ENCODE measurements at regions not wholly inside any gene's neighbourhood (a gene's known extent, or its start where the extent isn't known, plus 50 kb on each side); places are given as distances from the start of the nearest gene placed in this dataset.

GRCh38 chrX:40880712-40881111 lies 145.4 kb upstream of the MED14 start:
- Histone ChIP-seq H3K9ac (ENCODE audit: low read length) (no peak overlapping the region), H3K4me2 (ENCODE audit: low read length) (no peak overlapping the region), H3K9me3 (ENCODE audit: low read length) (no peaks in the 10 kb centered on the region), H3K4me3 (ENCODE audit: low read depth, low read length, poor library complexity, severe bottlenecking) (no peak overlapping the region), H4K20me1 (ENCODE audit: insufficient read depth, low read length) (no peaks in the 10 kb centered on the region), H3K79me2 (ENCODE audit: insufficient read depth, low read length) (no peaks in the 10 kb centered on the region), H3K27me3 (ENCODE audit: insufficient read depth, low read length) (no peaks in the 10 kb centered on the region), H3F3A (ENCODE audit: insufficient read depth, low read length) (no peaks in the 10 kb centered on the region), H3K36me3 (ENCODE audit: insufficient read depth, low read length) (no peaks in the 10 kb centered on the region), H3K27ac (ENCODE audit: low read depth, low read length, poor library complexity, severe bottlenecking) (no peak overlapping the region), H3K4me1 (ENCODE audit: insufficient read depth, low read length, severe bottlenecking) (no peaks in the 10 kb centered on the region), H3K9me2 (ENCODE audit: low read depth, low read length) (no peaks in the 10 kb centered on the region), H2AFZ (ENCODE audit: low read length) (no peak overlapping the region)
- no peak for TF ChIP-seq EZH2 (IDR thresholded peaks at IDR 0.05; ENCODE audit: borderline replicate concordance, low read length)

DNA sequence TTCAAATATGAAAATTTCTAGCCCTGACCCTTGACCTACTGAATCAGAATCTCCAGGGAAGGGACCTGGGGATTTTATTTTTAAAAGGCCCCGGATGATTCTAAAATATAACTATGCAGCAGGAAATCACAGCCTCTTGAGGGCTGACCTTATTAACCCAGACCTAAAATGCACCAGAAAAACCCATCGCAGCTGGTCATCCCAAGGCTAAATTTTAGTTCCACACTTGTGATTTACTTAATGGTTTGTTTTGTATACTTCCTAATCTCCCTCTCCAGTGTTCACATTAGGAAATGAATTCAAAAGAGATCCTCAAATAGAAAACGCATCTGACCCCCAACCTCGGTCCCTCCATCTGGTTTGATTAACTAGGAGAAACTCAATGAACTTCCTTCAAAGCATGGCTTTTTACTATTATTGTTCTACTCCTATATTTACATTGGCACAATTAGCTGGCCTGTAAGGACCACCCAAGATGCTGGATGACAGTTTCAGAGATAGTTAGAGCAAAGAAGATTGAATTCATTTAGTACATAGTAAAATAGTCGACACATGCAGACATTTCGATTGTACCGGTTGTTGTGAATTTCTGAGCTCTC lies 147.8 kb upstream of the MED14 start:
- Histone ChIP-seq H4K20me1 (ENCODE audit: insufficient read depth, low read length) (no peaks in the 10 kb centered on the region), H2AFZ (ENCODE audit: low read length) (no peak overlapping the region), H3K27ac (ENCODE audit: low read depth, low read length, poor library complexity, severe bottlenecking) (no peak overlapping the region), H3K79me2 (ENCODE audit: insufficient read depth, low read length) (no peaks in the 10 kb centered on the region), H3K4me2 (ENCODE audit: low read length) (no peak overlapping the region), H3K4me1 (ENCODE audit: insufficient read depth, low read length, severe bottlenecking) (no peaks in the 10 kb centered on the region), H3K27me3 (ENCODE audit: insufficient read depth, low read length) (no peaks in the 10 kb centered on the region), H3K4me3 (ENCODE audit: low read depth, low read length, poor library complexity, severe bottlenecking) (no peak overlapping the region), H3K9me3 (ENCODE audit: low read length) (no peaks in the 10 kb centered on the region), H3K9ac (ENCODE audit: low read length) (no peak overlapping the region), H3F3A (ENCODE audit: insufficient read depth, low read length) (no peaks in the 10 kb centered on the region), H3K9me2 (ENCODE audit: low read depth, low read length) (no peaks in the 10 kb centered on the region), H3K36me3 (ENCODE audit: insufficient read depth, low read length) (no peaks in the 10 kb centered on the region)
- no peak for TF ChIP-seq EZH2 (IDR thresholded peaks at IDR 0.05; ENCODE audit: borderline replicate concordance, low read length)
- TF ChIP-seq, protein P1, sequence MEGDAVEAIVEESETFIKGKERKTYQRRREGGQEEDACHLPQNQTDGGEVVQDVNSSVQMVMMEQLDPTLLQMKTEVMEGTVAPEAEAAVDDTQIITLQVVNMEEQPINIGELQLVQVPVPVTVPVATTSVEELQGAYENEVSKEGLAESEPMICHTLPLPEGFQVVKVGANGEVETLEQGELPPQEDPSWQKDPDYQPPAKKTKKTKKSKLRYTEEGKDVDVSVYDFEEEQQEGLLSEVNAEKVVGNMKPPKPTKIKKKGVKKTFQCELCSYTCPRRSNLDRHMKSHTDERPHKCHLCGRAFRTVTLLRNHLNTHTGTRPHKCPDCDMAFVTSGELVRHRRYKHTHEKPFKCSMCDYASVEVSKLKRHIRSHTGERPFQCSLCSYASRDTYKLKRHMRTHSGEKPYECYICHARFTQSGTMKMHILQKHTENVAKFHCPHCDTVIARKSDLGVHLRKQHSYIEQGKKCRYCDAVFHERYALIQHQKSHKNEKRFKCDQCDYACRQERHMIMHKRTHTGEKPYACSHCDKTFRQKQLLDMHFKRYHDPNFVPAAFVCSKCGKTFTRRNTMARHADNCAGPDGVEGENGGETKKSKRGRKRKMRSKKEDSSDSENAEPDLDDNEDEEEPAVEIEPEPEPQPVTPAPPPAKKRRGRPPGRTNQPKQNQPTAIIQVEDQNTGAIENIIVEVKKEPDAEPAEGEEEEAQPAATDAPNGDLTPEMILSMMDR (IDR thresholded peaks at IDR 0.05; ENCODE audit: low read length) = no peak

DNA sequence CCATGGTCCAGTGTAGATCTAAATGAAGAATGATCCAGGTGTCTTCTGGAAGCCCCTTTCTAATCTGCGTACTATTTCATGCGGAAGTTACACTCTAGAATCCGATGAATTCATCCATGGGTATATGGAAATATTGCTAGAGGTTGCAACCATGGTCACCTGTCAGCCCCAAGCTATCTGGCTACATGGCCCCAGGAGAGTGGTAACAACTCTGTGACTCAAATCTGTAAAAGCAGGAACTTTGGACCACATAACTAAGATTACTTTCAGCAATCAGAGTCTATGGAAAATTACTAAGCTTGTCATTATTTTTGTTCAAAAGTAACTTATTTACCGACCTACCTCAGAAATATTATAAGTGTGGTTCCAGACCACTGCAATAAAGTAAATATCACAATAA lies 150.6 kb upstream of the MED14 start:
- TF ChIP-seq, protein P1 (IDR thresholded peaks at IDR 0.05; ENCODE audit: low read length) = no peak
- TF ChIP-seq EZH2 (IDR thresholded peaks at IDR 0.05; ENCODE audit: borderline replicate concordance, low read length) = no peak
- Histone ChIP-seq H3F3A (ENCODE audit: insufficient read depth, low read length) (no peaks in the 10 kb centered on the region), H3K9ac (ENCODE audit: low read length) (no peak overlapping the region), H2AFZ (ENCODE audit: low read length) (no peak overlapping the region), H3K79me2 (ENCODE audit: insufficient read depth, low read length) (no peaks in the 10 kb centered on the region), H3K27me3 (ENCODE audit: insufficient read depth, low read length) (no peaks in the 10 kb centered on the region), H4K20me1 (ENCODE audit: insufficient read depth, low read length) (no peaks in the 10 kb centered on the region), H3K4me1 (ENCODE audit: insufficient read depth, low read length, severe bottlenecking) (no peaks in the 10 kb centered on the region), H3K9me3 (ENCODE audit: low read length) (no peaks in the 10 kb centered on the region), H3K4me2 (ENCODE audit: low read length) (no peak overlapping the region), H3K36me3 (ENCODE audit: insufficient read depth, low read length) (no peaks in the 10 kb centered on the region), H3K4me3 (ENCODE audit: low read depth, low read length, poor library complexity, severe bottlenecking) (no peak overlapping the region), H3K9me2 (ENCODE audit: low read depth, low read length) (no peaks in the 10 kb centered on the region), H3K27ac (ENCODE audit: low read depth, low read length, poor library complexity, severe bottlenecking) (no peak overlapping the region)

DNA sequence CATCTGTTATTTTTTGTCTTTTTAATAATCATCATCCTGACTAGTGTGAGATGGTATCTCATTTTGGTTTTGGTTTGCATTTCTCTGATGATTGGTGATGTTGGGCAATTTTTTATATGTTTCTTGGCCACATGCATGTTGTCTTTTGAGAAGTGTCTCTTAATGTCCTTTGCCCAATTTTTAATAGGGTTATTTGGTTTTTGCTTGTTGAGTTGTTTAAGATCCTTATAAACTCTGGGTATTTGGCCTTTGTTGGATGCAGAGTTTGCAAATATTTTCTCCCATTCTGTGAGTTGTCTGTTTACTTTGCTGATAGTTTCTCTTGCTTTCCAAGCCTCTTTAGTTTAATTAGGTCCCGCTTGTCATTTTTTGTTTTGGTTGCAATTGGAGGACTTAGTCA lies 152.1 kb upstream of the MED14 start:
- no peak overlapping the region for H3K4me3 ChIP-seq (ENCODE audit: low read depth, low read length, poor library complexity, severe bottlenecking)
- no peaks in the 10 kb centered on the region for H3K27me3 ChIP-seq (ENCODE audit: insufficient read depth, low read length)
- no peaks in the 10 kb centered on the region for H3K79me2 ChIP-seq (ENCODE audit: insufficient read depth, low read length)
- H3K4me2 ChIP-seq (ENCODE audit: low read length) = no peak overlapping the region
- H3F3A ChIP-seq (ENCODE audit: insufficient read depth, low read length) = no peaks in the 10 kb centered on the region
- H3K9ac ChIP-seq (ENCODE audit: low read length) = no peak overlapping the region
- H4K20me1 ChIP-seq (ENCODE audit: insufficient read depth, low read length) = no peaks in the 10 kb centered on the region
- H2AFZ ChIP-seq (ENCODE audit: low read length) = no peak overlapping the region
- H3K9me3 ChIP-seq (ENCODE audit: low read length) = no peaks in the 10 kb centered on the region
- H3K27ac ChIP-seq (ENCODE audit: low read depth, low read length, poor library complexity, severe bottlenecking) = no peak overlapping the region
- H3K4me1 ChIP-seq (ENCODE audit: insufficient read depth, low read length, severe bottlenecking) = no peaks in the 10 kb centered on the region
- TF ChIP-seq, protein P1 (IDR thresholded peaks at IDR 0.05; ENCODE audit: low read length) = no peak
- no peak for TF ChIP-seq EZH2 (IDR thresholded peaks at IDR 0.05; ENCODE audit: borderline replicate concordance, low read length)
- no peaks in the 10 kb centered on the region for H3K36me3 ChIP-seq (ENCODE audit: insufficient read depth, low read length)
- no peaks in the 10 kb centered on the region for H3K9me2 ChIP-seq (ENCODE audit: low read depth, low read length)
